Epidermal melanocyte (primary cell): ENCODE measurements at regions not wholly inside any gene's neighbourhood (a gene's known extent, or its start where the extent isn't known, plus 50 kb on each side); places are given as distances from the start of the nearest gene placed in this dataset.

Experiments used
- DNase-seq: peaks from one replicate; pipeline ENCODE4 v3.0.0; 2011; ENCODE audit warnings: low spot score; ENCODE audit not compliant: insufficient read length

DNA sequence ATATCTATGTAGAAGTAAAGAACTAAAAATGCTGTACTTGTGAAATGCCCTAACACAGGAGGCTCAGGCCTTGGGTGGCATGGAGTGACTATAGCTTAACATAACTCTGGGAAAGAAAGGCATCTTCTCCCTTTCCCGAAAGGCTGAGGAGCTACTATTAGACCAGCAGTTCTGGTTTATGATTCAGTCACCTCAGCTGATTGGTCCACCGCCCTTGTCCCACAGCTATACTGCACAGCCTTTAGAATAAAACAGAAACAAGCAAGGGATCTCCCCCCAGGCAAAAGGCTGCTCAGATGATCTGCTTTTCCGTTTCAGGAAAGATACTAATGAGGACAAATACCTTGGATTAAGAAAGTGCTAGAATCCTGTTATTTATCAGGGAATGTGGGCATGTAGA is 171.3 kb downstream of the SNCA start:
- no peak for DNase-seq

DNA sequence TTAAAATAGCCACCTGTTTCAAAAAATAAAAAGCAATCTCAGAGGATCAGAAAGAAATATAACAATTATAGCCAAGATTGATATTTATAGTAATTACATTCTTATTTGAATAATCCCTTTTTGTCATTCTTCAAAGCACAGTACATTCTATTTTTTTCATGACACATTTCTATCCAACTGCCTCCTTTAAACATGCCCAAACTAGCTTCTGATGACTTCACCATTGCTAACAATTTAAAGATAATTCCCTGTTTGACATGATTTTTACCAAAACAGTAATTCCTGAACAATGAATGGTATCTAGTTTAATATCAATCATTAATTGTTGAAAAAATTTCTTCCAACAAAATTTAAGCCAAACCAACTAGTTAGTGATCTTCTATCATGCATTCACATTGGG is 172.4 kb downstream of the SNCA start:
- DNase-seq: no peak

DNA sequence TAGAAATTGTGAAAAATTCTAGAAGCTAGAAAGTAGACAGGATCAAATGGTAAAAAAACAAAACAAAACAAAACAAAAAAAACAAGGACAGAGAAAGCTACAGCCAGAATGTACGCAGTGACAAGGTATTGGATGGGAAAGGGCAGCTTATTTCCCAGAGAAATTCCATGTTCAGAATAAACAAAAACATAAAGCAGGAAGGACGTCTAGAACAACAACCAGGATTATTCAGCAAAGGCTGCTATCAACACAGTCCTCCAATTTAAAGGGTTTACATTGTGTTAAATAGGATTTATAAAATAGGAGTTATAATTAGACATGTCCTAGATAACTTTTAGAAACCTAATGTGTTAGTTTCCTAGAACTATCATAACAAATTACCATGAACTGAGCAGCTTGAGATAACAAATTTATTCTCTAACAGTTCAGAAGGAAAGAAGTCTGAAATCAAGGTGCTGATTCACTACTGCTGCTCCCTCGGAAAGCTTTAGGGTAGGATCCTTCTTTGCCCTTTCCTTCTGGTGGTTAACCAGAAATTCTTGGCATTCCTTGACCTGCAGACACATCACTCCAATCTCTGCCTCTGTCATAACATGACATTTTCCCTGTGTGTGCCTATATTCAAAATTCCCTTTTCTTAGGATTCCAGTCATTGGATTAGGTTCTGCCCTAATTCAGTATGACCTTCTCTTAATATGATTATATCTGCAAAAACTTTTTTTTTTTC is 175.6 kb downstream of the SNCA start:
- peak; percentile 23 for DNase-seq

DNA sequence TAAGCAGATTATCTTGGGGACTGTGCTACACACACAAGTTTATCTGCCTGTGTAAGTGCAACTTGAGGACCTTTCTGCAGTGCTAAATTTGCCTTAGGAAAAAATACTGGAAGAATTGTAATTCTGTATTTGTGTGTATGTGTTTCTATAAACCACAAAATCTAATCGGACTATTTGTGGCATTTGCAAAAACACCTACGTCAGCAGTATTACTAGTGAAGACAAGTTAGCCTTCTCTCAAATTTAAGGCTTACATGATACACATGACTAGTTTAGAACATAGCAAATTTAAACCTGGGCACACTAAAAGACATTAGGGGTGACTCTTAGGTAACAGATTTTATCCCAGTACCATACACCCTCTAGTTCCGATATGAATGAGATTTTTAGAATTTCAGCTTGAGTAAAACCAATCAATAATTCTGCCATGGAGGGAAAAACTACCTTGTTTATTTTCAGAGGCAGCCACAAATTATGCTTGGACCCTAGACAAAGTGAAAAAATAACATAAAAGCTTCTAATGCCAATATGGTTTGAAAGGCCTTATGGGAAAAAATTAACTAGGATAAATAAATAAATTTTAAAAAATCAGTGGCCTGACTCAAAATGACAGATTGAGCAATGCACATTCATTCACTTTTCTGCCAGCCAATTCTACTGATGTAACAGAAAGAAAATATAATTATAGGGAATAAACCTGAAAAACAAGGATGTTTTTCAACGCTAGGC is 176.4 kb downstream of the SNCA start:
- no peak for DNase-seq

DNA sequence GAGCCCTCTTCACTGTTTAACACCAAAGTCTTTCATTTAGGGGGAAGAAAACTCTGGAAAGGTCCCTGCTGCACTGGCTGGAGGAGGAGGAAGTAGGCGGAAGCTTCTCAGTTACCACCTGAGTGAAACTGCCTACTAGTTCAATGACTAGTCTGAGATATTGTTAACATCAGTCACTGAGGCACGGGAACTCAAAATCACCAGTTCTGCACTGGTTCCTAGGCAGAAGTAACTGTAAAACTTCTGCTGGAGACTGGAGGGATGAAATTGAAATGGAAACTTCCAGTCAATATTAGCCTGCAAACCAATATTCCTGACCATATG is 178.3 kb downstream of the SNCA start:
- no peak for DNase-seq

DNA sequence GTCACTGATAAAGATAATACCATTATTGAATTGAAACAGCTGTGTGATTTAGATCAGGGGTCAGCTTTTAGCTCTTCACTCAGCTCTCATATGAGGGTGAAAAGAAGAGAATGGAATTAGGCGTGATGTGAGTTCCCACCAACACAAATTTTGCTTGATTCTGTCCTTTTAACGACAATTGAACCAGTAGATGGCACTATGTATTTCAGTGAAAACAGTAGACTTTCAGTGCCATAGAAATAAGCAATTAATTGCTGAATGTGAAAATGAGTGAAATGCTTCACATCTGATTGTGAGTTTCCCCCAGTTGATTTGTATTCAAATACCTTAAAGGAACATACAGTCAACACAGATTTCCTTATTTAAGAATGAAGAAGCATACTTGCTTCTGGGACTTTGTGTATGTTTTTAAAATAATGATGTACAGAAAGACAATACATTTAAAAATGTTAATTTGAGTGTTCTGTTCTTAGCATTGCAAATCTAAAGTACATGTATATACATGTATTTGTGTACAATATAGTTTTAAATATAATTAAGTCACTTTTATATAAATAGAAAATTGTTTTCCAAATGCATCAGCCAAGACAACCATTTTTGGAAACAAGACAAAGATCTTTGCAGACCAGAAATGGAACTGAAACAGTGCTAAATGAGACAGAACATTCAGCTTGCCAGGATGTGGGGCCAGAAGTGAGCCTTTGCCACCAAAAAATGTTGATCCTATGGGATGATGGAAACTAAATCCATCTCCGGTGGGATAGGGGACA is 178.8 kb downstream of the SNCA start:
- no peak for DNase-seq

DNA sequence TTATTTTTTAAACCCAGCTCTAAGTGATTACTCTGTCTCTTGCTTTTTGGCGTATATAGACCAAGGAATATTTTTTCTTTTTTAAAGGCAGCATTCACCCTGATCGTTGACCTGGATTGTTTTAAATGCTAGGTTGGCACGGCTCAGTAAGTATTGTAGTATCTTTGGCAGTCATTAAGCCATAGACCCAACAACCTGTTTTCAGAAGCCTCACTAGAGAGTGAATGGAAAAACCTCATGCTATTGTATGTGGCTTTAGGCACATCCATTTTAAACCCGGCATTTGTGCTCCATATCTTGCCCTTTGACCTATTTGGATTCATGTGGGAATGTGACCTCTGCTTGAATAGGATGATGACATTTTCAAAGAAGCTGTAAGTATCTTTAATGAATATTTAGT is 183.9 kb downstream of the SNCA start:
- no peak for DNase-seq

DNA sequence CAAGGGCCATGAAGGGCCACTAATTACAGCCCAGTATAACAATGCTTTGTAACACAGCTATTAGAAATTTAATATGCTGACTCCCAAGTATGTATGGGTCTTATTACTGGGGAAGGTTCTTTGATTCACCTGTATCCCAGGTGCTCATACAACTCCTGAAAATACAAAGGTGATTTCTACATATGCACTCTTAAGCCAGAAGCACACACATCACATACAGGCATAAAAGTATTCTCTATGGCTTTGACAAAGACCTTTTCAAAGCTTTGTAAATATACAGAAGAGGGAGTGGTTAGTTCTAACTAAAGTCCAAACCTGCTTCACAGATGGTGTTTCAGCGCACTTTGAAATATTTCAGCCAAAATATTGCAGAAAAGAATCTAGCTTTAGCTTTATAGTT is 191.5 kb downstream of the SNCA start:
- no peak for DNase-seq

DNA sequence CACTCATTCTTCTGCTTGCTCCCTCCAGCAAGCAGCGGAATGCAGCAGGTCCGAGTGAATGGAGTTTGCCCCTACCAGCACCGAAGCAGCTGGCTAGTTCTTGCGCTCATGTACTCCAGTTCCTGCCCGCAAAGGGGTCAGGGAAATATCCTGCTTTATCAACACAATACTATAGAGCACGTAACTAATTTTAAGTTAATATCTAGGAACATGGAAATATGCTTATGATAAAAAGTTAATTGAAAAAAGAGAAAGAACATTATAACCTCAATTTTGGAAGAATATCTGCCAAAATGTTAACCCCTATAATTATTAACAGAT is 195.6 kb downstream of the SNCA start:
- DNase-seq: no peak

DNA sequence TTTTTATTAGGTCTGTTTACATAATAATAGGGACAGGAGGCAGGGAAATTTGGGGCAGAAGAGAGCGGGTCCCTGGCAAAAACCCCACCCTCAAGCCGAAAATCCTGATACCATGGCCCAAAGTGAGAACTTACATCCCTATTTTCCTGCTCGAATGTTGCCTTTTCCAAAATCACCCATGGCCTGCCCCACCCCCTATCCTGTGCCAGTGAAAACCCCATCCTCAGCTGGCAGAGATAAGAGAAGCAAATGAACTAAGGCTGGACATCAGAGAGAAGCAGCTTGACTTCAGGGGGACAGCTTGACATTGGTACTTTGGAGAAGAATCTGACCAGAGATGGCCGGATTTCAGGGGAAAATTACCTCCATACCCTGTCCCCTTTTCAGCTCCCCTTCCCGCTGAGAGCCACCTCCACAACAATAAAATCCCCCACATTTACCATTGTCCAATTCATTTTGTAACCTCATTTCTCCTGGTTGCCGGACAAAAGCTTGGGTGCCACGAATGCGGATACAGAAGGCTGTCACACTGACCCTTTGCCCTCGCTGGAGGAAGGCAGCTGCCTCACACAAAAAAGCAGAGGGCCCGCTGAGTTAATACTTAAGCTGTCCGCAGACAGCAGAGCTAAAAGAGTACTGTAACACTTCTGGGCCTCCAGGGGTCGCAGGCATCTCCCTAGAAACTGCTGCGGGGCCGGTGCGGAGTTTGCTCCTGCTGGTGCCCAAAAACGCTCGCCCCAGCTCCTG is 196.2 kb downstream of the SNCA start:
- no peak for DNase-seq

DNA sequence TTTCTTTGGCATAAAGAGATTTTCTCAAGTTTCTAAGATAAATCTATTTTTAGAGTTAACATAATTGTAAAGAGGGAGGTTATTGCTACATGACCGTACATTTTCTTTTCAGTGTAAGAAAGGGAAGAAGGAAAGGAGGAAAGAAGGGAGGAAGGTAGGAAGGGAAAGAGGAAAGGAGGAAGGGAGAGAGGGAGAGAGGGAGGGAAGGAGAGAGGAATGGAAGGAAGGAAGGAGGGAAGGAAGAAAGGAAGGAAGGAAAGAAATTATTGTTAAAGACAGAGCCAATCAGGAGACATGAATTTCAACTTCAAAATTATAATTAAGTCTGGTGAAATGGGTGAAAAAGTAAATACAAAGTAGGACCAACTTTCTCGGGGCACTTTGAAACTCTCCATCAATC is 197.6 kb downstream of the SNCA start:
- DNase-seq: no peak

DNA sequence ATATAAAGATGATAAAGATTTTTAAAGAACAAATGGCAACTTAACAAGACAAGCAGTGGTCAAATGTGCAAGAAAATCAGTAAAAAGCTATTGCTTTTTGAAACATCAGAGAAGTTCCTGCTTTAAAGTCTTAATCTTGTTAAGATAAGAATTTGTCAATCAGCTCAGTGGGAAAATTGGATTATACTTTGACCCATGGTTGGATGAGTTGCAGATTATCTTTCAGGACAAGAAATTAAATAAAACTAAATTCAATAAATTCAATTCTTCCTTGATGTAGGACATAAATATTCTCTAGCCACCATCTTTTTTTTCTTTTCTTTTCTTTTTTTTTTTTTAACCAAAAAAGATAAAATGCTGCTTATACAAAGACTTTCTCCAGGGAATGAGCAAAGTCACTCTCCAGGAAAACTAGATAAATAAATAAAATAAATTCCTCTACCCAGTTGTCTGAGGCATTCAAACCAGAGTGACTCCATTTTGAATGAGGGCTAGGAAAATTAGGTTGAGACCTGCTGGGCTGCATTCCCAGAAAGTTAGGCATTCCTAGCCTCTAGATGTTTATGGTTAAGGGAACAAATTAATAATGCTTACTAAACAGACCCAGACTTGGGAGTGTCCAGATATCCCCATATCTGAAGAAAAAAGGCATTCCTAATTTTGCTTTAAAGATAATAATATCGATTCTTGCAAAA is 211.2 kb downstream of the SNCA start:
- no peak for DNase-seq

DNA sequence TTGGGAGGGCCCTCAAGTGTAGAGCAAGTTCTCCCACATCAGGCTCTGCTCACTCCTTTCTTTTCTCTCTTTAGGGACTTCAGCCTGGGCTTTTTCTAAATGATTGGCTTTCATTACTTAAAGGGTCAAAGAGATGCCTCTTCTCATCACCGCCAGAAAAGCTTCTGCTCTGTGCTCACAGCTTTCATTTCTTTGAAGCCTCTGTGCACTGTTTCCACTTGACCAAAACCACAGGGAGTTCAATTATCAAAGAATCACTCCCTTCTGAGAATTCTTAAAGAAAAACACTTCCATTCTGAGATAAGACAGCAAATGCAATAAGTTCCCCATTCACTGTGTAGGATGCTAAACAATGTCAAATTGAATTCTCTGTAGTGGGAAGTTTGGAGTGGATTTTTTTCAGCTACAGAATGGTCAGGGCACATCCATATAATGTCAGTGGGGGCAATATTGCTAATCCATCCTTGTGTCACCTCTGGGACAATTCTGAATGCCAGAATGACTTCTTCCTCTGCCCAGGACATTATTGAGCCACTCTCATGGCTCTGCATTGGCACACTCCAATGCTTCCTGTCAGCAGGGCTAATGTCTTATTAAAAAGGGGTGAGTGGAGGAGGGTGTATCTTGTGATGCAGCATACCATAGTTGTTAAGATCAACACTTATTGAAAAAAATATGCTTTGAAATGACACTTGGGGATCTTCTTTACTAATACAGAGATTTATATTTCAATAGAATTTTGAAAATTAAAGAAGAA is 217.6 kb downstream of the SNCA start:
- peak; percentile 28 for DNase-seq

DNA sequence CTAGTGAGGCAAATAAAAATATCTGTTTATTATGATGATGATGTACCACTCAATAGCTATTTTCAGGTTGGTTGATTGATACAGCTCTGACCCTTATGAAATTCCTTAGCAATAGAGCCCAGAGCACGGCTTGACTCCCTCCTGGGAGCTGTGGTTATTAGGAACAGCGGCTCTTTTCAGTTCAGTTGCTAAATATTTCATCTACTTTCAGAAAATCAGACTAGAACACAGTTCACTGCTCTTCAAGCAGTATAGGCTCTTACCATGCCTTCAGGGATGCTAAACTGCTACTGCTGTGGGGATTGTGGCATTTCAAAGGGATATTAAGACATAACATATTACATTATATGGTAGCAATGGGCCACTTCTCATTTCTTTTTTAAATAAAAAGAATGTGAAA is 218.8 kb downstream of the SNCA start:
- DNase-seq: no peak

DNA sequence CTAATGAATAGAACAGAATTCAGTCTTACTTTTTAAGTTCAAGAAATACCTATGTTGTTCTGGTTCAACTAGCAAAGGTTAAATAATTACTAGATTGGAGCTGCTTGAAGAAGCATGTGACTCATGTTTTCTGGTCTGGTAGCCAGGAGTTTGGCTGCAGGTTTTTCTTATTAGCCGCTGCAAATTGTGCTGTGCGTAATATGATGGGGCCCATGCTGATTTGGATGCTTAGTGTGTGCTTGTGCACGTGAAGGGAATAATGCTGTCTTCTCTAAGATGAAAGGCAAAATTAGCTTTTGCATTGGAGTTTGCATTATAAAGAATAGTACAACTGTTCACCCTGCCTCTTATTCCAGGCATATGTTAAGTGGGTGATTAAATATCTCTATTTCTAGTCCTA is 219.6 kb downstream of the SNCA start:
- DNase-seq: no peak

DNA sequence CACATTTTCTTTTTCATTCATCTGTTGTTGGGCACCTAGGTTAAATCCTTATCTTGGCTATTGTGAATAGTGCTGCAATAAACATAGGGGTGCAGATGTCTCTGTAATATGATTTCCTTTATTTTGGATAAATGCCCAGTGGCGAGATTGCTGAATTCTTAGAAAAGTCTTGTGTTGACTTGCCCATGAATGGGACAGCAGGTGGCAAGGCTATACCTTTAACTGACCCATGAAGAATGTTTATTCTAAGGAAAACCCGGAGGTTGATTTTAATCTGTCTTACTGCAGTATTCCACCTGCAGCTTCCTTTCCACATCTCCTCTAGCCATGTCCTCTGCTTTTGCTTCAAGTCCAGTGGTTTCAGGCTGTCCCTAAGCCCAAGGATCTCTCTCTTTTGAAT is 220.6 kb downstream of the SNCA start:
- DNase-seq: no peak

DNA sequence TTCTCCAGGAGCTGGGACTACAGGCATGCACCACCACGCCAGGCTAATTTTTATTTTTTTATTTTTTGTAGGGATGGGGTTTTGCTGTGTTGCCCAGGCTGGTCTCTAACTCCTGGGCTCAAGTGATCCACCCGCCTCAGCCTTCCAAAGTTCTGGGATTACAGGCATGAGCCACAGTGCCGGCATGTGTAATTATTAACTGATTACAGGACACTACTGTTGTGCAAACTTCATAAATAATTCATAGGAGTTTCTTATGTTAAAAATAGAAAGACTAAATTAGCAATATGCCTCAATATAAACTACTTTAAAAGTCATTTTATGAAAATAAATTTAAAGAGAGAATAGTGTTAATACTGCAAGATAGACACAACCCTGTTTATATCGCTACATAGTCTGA is 221.9 kb downstream of the SNCA start:
- no peak for DNase-seq

DNA sequence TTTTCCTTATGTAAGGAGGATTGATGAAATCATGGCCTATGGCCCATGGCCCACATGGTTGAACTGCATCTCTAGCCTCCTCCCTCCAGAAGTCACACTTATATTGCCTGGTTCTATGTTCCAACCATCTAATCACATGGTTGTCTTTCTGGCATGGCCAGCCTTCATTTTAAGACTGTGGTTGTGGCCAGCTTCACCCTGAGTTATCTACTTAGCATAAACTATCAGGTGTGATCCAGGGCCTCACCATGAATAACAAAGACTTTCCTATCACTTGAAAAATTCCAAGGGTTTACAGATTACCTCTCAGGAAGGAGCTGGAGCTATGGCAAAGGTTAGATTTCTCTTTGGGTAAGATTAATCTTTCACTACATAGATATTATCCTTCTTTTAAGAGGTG is 222.8 kb downstream of the SNCA start:
- no peak for DNase-seq

DNA sequence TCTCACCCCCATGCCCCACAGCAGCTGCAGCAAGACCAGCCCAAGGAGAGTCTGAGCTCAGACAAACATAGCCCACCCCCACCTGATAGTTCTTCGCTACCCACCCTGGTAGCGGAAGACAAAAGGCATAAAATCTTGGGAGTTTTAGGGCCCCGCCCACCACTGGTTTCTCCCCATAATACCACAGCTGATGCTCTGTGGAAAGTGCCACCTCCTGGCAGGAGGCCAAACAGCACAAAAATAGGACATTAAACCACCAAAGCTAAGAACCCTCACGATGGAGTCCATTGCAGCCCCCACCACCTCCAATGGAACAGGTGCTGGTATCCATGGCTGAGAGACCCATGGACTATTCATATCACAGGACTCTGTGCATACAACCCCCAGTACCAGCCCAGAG is 226.7 kb downstream of the SNCA start:
- no peak for DNase-seq

DNA sequence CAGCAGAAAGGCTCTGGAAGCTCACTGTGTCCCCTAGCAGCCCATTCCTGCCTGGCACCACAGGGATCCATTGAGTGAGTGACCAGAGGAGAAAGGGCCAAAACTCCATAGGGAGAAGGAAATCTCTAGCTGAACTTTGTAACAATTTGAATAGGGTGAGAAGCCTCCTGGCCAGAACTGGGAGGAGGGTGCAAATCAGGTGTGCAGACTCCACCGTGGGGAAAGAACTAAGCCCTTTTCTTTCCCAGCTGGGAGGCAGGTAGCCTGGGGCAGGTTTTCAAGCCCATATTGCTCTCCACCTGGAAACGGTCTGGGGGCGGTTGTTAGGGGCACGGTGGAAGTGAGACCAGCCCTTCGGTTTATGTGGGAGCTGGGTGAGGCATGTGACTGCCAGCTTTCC is 227.2 kb downstream of the SNCA start:
- DNase-seq: no peak

DNA sequence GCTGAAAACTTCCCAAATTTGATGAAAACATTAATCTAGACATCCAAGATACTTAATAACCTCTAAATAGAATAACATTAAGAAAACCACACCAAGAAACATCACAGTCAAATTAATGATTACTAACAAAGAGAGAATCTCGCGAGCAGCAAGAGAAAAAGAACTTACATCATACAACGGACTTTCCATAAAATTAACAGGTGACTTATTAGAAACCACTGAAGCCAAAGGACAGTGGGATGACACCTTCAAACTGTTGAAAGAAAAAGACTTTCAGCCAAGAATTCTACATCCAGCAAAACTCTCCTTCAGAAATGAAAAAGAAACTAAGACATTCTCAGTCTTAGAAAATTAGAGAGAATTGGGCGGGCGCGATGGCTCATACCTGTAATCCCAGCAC is 232.0 kb downstream of the SNCA start:
- no peak for DNase-seq
